SU-DHL-6 (cell line): ENCODE measurements at regions not wholly inside any gene's neighbourhood (a gene's known extent, or its start where the extent isn't known, plus 50 kb on each side); places are given as distances from the start of the nearest gene placed in this dataset.

Source experiments
- EZH2phosphoT487 ChIP-seq: fragments of 200-600 bp; sonication (generic), shearing (Covaris generic); conservative IDR thresholded peaks from 2 replicates; pipeline ENCODE4 v1.6.1; 2018; ENCODE audit warnings: mild to moderate bottlenecking, antibody characterized with exemption, low read length, moderate library complexity, mixed read lengths
- TF ChIP-seq, protein P1 (sequence below): fragments of 200-600 bp; sonication (generic); IDR thresholded peaks from one replicate; pipeline ENCODE4 v1.5.1; 2017; ENCODE audit warnings: antibody characterized with exemption, mild to moderate bottlenecking, low read length, moderate library complexity; ENCODE audit not compliant: insufficient read depth, poor library complexity, severe bottlenecking

DNA sequence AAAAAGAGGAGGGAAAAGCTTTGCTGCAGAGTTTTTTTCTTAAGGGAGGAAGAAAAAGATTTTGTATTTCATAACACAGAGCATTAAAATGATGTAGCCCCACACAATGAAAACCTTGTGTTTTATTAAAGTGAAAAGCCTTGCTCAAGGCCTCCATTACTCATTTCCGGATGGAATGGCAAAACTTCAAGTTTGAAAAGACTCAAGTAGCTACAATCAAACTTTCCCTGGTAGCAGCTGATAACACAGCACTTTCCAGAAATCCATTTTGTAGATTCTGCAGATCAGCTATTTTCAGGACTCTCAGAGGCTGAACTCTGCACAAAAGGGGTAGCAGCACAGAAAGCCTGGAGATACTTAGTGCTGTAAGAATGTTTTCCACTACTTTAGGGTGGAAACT lies 374.8 kb downstream of the NFIB start:
- no peak for TF ChIP-seq EZH2phosphoT487
- TF ChIP-seq, protein P1, sequence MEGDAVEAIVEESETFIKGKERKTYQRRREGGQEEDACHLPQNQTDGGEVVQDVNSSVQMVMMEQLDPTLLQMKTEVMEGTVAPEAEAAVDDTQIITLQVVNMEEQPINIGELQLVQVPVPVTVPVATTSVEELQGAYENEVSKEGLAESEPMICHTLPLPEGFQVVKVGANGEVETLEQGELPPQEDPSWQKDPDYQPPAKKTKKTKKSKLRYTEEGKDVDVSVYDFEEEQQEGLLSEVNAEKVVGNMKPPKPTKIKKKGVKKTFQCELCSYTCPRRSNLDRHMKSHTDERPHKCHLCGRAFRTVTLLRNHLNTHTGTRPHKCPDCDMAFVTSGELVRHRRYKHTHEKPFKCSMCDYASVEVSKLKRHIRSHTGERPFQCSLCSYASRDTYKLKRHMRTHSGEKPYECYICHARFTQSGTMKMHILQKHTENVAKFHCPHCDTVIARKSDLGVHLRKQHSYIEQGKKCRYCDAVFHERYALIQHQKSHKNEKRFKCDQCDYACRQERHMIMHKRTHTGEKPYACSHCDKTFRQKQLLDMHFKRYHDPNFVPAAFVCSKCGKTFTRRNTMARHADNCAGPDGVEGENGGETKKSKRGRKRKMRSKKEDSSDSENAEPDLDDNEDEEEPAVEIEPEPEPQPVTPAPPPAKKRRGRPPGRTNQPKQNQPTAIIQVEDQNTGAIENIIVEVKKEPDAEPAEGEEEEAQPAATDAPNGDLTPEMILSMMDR: no peak
